Ovary (tissue), 7 donors: ENCODE measurements at regions not wholly inside any gene's neighbourhood (a gene's known extent, or its start where the extent isn't known, plus 50 kb on each side); places are given as distances from the start of the nearest gene placed in this dataset.

Source experiments
- DNase-seq, 5 donors: peaks; one replicate each; pipeline ENCODE4 v3.0.0-alpha.2; 2019 to 2020
- H3K27ac ChIP-seq, 2 donors: fragments of 200-600 bp; one replicate each; pipeline versions ENCODE4 v1.5.1 to v1.8.0; 2019 to 2022
- H3K27me3 ChIP-seq: fragments of 200-600 bp; one replicate; pipeline ENCODE4 v1.8.0; 2022
- H3K36me3 ChIP-seq: fragments of 200-600 bp; sonication (generic); one replicate; pipeline ENCODE4 v1.5.1; 2019
- H3K4me1 ChIP-seq: one replicate; pipeline ENCODE4 v1.8.1; 2013; ENCODE audit warnings: mild to moderate bottlenecking, moderate library complexity; ENCODE audit not compliant: insufficient read depth
- H3K4me3 ChIP-seq: fragments of 200-600 bp; sonication (generic); one replicate; pipeline ENCODE4 v1.5.1; 2017
- H3K9me3 ChIP-seq, 2 donors: fragments of 200-600 bp in 1 of 2; sonication (generic) in 1 of 2; one replicate each; pipeline versions ENCODE4 v1.5.1 to v1.8.1; 2013 to 2019; ENCODE audit warnings: mild to moderate bottlenecking in 1 of 2, moderate library complexity in 1 of 2
- EP300 ChIP-seq: sonication (generic); formaldehyde crosslinking; IDR thresholded peaks from one replicate; pipeline ENCODE4 v1.6.1; 2017; ENCODE audit warnings: antibody characterized with exemption
- POLR2A ChIP-seq: fragments of 450-650 bp; IDR thresholded peaks from one replicate; pipeline ENCODE4 v1.6.1; 2017; ENCODE audit warnings: antibody characterized with exemption, mild to moderate bottlenecking, moderate library complexity
- WGBS, 3 donors: extraction: QIAGEN DNeasy Blood & Tissue Kit in 1 of 3; methylation state at CpG; one replicate each; pipeline versions ENCODE4 v1.1.5 to v1.1.7; 2013 to 2017; 5-methylcytosine and 5-hydroxymethylcytosine counted together
- intact Hi-C, 4 donors: fragments of 100-400 bp; cut with DNase I; formaldehyde crosslinking; loops; one replicate each; pipeline versions ENCODE4 v1.11.0 to v1.15.1; 2022 to 2023
- TF ChIP-seq, protein P1 (sequence below), 3 donors: fragments of 450-650 bp in 2 of 3; fragments of 200-600 bp in 1 of 3; IDR thresholded peaks; one replicate each; pipeline versions ENCODE4 v1.5.1 to v1.8.0; 2016 to 2022; ENCODE audit warnings: antibody characterized with exemption in 3 of 3, mild to moderate bottlenecking in 1 of 3
- donor health status: DM: no; HTN: no; CAD: no; lungs with moderate emphysema.
- donor health status: DM: no; HTN: no; CAD: no.
- donor health status: Bipolar disorder and iron deficiency.
- donor health status: DM: no; HTN: no; CAD: no.
- donor health status: DM: yes; HTN: yes; CAD: no.

DNA sequence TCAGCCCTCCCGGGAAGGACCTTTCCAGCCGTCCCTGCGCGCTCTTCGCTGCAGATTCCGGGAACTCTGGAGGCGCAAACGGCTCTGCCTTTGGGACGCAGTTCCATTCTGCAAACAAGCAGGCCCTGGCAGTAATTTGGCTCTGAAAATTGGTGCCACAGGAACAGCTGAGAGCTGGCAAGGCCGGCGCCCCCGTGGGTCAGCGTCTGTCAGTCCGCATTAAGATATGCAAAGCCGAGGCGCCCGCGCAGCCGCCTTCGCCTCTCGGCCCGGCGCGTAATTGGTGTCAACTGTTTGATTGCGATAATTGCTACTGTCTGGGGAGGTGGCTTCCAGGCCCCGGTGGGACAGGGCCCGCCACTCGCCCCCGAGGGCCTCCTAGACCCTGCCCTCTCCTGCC, 73.6 kb downstream of the NCR2 start:
- intact Hi-C loops, result no loop called here
- no peaks in the 10 kb centered on the region for H3K36me3 ChIP-seq
- no peak overlapping the region for H3K4me3 ChIP-seq
- H3K27me3 ChIP-seq, result no peaks in the 10 kb centered on the region
- WGBS, 3 donors, result 51 to 79% (median 63%) methylated on average over 29 of the region's 29 CpGs
- no peak overlapping the region for H3K27ac ChIP-seq
- H3K4me1 ChIP-seq, result no peaks in the 10 kb centered on the region
- TF ChIP-seq EP300 (no peak), POLR2A (no peak)
- TF ChIP-seq, protein P1, sequence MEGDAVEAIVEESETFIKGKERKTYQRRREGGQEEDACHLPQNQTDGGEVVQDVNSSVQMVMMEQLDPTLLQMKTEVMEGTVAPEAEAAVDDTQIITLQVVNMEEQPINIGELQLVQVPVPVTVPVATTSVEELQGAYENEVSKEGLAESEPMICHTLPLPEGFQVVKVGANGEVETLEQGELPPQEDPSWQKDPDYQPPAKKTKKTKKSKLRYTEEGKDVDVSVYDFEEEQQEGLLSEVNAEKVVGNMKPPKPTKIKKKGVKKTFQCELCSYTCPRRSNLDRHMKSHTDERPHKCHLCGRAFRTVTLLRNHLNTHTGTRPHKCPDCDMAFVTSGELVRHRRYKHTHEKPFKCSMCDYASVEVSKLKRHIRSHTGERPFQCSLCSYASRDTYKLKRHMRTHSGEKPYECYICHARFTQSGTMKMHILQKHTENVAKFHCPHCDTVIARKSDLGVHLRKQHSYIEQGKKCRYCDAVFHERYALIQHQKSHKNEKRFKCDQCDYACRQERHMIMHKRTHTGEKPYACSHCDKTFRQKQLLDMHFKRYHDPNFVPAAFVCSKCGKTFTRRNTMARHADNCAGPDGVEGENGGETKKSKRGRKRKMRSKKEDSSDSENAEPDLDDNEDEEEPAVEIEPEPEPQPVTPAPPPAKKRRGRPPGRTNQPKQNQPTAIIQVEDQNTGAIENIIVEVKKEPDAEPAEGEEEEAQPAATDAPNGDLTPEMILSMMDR (IDR thresholded peaks at IDR 0.05), result no peak
- H3K9me3 ChIP-seq, result no peaks in the 10 kb centered on the region
- DNase-seq, result no peak

DNA sequence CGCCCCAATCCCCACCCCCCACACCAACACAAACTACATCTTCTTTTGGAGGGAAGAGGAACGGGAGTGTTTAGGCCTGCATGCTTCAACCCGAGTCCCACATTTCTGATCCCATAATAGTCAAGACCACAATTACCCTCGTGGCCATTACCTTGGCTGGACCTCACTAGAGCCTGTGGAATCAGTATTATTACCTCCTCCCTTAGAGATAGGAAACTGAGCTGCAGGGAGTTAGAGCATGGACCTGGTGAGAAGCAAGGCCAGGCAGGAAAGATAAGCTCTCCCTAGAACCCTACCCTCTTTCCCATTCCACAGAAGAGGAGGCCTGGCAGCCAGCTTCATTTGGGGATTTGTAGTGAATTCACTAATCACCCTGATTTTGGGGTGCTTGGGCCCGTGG, 74.1 kb downstream of the NCR2 start:
- no peak for TF ChIP-seq EP300
- no peak for TF ChIP-seq POLR2A
- TF ChIP-seq, protein P1 (IDR thresholded peaks at IDR 0.05), result no peak
- Histone ChIP-seq H3K27me3 (no peaks in the 10 kb centered on the region), H3K9me3 (no peaks in the 10 kb centered on the region), H3K36me3 (no peaks in the 10 kb centered on the region), H3K27ac (no peak overlapping the region), H3K4me3 (no peak overlapping the region), H3K4me1 (no peaks in the 10 kb centered on the region)
- WGBS, 3 donors, result 61 to 75% (median 63%) methylated on average over 5 of the region's 5 CpGs
- no peak for DNase-seq
- intact Hi-C loops, result no loop called here

DNA sequence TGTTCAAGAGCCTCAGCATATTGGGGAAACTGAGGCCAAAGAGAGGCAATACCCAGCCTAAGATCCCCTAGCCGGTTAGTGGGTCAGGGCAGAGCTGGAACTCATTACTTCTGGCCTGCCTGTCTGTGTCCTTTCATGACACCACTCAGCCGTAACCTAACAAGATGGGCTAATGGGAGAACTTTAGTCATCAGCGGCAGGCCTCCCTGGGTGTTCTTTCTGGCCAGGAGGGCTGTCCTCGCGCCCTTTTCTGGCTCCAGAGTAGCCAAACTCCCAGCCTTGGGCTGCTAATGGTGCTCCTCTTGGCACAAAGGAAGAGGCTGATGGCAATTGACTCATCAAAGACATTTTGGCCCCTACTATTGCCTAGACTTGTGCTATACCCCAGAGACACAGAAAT, 76.6 kb downstream of the NCR2 start:
- DNase-seq, result no peak
- intact Hi-C loops, result no loop called here
- Histone ChIP-seq H3K4me3 (no peak overlapping the region), H3K9me3 (no peaks in the 10 kb centered on the region), H3K27me3 (no peaks in the 10 kb centered on the region), H3K4me1 (no peaks in the 10 kb centered on the region), H3K36me3 (no peaks in the 10 kb centered on the region), H3K27ac (no peak overlapping the region)
- no peak for TF ChIP-seq POLR2A
- TF ChIP-seq EP300, result no peak
- TF ChIP-seq, protein P1 (IDR thresholded peaks at IDR 0.05), result no peak
- WGBS, 3 donors, result 86 to 95% (median 93%) methylated on average over 5 of the region's 5 CpGs

DNA sequence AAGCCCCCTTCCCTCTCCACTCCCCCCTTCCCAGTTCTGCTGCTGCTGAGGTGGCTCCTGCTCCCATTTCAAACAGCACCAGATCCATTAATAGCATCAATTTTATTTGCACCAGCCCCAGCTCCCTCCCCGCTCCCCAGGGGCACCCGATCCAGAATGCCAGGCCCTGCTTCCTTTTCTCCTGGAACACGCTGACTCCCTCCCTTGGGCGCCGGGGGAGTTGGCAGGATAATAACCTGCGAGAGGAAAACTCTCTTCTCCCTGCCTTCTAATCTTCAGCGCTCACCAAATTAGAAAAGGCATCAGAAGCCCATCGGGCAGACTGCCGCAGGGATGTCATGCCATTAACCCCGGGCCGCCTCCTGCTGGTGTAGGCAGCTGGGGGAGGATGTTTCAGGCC, 77.8 kb downstream of the NCR2 start:
- no peaks in the 10 kb centered on the region for H3K4me1 ChIP-seq
- 51 to 60% (median 56%) methylated on average over 11 of the region's 11 CpGs for WGBS, 3 donors
- H3K36me3 ChIP-seq, result no peaks in the 10 kb centered on the region
- no peak overlapping the region for H3K27ac ChIP-seq
- no peak for TF ChIP-seq POLR2A
- no peak for TF ChIP-seq EP300
- TF ChIP-seq, protein P1 (IDR thresholded peaks at IDR 0.05), result no peak
- H3K27me3 ChIP-seq, result no peaks in the 10 kb centered on the region
- no peak for DNase-seq
- H3K4me3 ChIP-seq, result no peak overlapping the region
- intact Hi-C loops, result no loop called here
- H3K9me3 ChIP-seq, result no peaks in the 10 kb centered on the region

DNA sequence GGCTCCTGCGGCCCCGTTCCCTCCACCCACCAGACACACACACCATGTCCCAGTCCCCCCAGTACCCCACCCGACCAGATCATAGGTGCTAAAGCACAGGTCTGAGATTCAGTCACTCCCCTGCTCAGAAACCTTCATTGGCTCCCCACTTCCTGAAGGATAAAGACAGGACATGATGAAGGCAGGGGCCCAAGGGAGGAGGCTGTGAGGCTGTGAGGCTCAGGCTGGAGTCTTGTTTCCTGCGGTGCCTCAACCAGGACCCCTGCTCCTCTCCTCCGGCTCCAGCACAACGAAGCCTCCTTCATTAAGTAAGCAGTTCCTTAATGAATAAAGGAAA, 81.1 kb downstream of the NCR2 start:
- Histone ChIP-seq H3K4me1 (no peaks in the 10 kb centered on the region), H3K36me3 (no peaks in the 10 kb centered on the region)
- DNase-seq, result no peak

More for the DNA sequence above, 81.1 kb downstream of the NCR2 start:
- TF ChIP-seq POLR2A (no peak), EP300 (no peak)
- TF ChIP-seq, protein P1 (IDR thresholded peaks at IDR 0.05), result no peak
- Histone ChIP-seq H3K27me3 (no peaks in the 10 kb centered on the region), H3K4me3 (no peak overlapping the region), H3K27ac (no peak overlapping the region), H3K9me3 (peaks cover 0 to 7% of the 10 kb centered on the region in 2 donors)
- 18 to 32% (median 22%) methylated on average over 6 of the region's 6 CpGs for WGBS, 3 donors
- intact Hi-C loops, result no loop called here
